IMR-90 (cell line): ENCODE measurements at regions not wholly inside any gene's neighbourhood (a gene's known extent, or its start where the extent isn't known, plus 50 kb on each side); places are given as distances from the start of the nearest gene placed in this dataset.

Experiments
- ATAC-seq: fragments of 200-7000 bp; cut with Tn5 transposase; 2 replicates; pipeline ENCODE4 v1.9.1; 2020; ENCODE audit warnings: low read depth, mild to moderate bottlenecking, moderate library complexity
- BruUV-seq: library from RNA; stranded (reverse); fragments of 400-500 nt; replicated peaks from 2 replicates; lab custom pipeline; 2021; lab: Mats Ljungman, UMichigan
- CTCF ChIA-PET: fragments of 300-600 bp; formaldehyde crosslinking; extraction: SDS; loops from one replicate; lab custom pipeline; 2021; ENCODE audit warnings: antibody characterized with exemption; lab: Yijun Ruan, JAX
- POLR2A ChIA-PET: fragments of 300-600 bp; sonication (Branson Sonifier 250); formaldehyde crosslinking; loops from one replicate; lab custom pipeline; 2022; ENCODE audit warnings: antibody characterized with exemption; ENCODE audit not compliant: unreplicated experiment; lab: Charles Lee
- DNase-seq: peaks from one replicate; pipeline ENCODE4 v3.0.0; 2013
- H2AFZ ChIP-seq: replicated peaks from 2 replicates; pipeline ENCODE3; 2013; ENCODE audit warnings: low read length, mild to moderate bottlenecking; ENCODE audit not compliant: poor library complexity
- H2AK5ac ChIP-seq: 2 replicates; pipeline ENCODE4 v1.6.1; 2013; ENCODE audit warnings: low read depth, low read length, inconsistent platforms
- H2AK9ac ChIP-seq: replicated peaks from 2 replicates; pipeline ENCODE3; 2013; ENCODE audit warnings: mild to moderate bottlenecking, low read depth, low read length, moderate library complexity; ENCODE audit not compliant: poor library complexity
- H2BK120ac ChIP-seq: 2 replicates; pipeline ENCODE4 v1.6.1; 2013; ENCODE audit warnings: low read depth, low read length, inconsistent platforms
- H2BK15ac ChIP-seq: 3 replicates; pipeline ENCODE4 v1.6.1; 2013; ENCODE audit warnings: low read depth, low read length, inconsistent platforms
- H2BK20ac ChIP-seq: 2 replicates; pipeline ENCODE4 v1.6.1; 2013; ENCODE audit warnings: low read depth, mild to moderate bottlenecking, inconsistent platforms, low read length, moderate library complexity
- H2BK5ac ChIP-seq: 2 replicates; pipeline ENCODE4 v1.6.1; 2013; ENCODE audit warnings: mild to moderate bottlenecking, low read depth, low read length, inconsistent platforms; ENCODE audit not compliant: poor library complexity, severe bottlenecking
- H3K14ac ChIP-seq: replicated peaks from 2 replicates; pipeline ENCODE4 v1.6.1; 2013; ENCODE audit warnings: low read depth, low read length, inconsistent platforms
- H3K18ac ChIP-seq: 2 replicates; pipeline ENCODE4 v1.6.1; 2013; ENCODE audit warnings: low read depth, low read length, control low read depth
- H3K23ac ChIP-seq: 2 replicates; pipeline ENCODE4 v1.6.1; 2013; ENCODE audit warnings: low read depth, low read length, inconsistent platforms
- H3K27ac ChIP-seq: 2 replicates; pipeline ENCODE4 v1.5.1; 2013; ENCODE audit warnings: mild to moderate bottlenecking, control low read depth, low read length; ENCODE audit not compliant: insufficient read depth
- H3K27me3 ChIP-seq: 2 replicates; pipeline ENCODE4 v1.6.1; 2013; ENCODE audit warnings: low read length; ENCODE audit not compliant: control insufficient read depth, insufficient read depth
- H3K36me3 ChIP-seq: 2 replicates; pipeline ENCODE4 v1.6.1; 2013; ENCODE audit warnings: low read length, mixed read lengths; ENCODE audit not compliant: control insufficient read depth, insufficient read depth
- H3K4ac ChIP-seq: 2 replicates; pipeline ENCODE4 v1.6.1; 2013; ENCODE audit warnings: low read depth, low read length, inconsistent platforms
- H3K4me1 ChIP-seq: 2 replicates; pipeline ENCODE4 v1.6.1; 2013; ENCODE audit warnings: low read length, mixed read lengths; ENCODE audit not compliant: control insufficient read depth, insufficient read depth
- H3K4me2 ChIP-seq: 2 replicates; pipeline ENCODE4 v1.6.1; 2013; ENCODE audit warnings: low read depth, mild to moderate bottlenecking, control low read depth, low read length, moderate library complexity
- H3K4me3 ChIP-seq: 2 replicates; pipeline ENCODE4 v1.5.1; 2013; ENCODE audit warnings: low read depth, mild to moderate bottlenecking, control low read depth, low read length, moderate library complexity; ENCODE audit not compliant: insufficient read depth
- H3K56ac ChIP-seq: 2 replicates; pipeline ENCODE4 v1.6.1; 2013; ENCODE audit warnings: low read length, inconsistent platforms; ENCODE audit not compliant: insufficient read depth; ENCODE audit errors: extremely low read depth
- H3K79me1 ChIP-seq, 2 experiments: 2 replicates each; pipeline ENCODE4 v1.6.1; 2013; ENCODE audit warnings: low read length in 2 of 2, inconsistent platforms in 1 of 2, low read depth in 1 of 2
- H3K9ac ChIP-seq: 2 replicates; pipeline ENCODE4 v1.6.1; 2013; ENCODE audit warnings: low read depth, low read length, control low read depth
- H3K9me1 ChIP-seq: 2 replicates; pipeline ENCODE4 v1.6.1; 2013; ENCODE audit warnings: low read length, inconsistent platforms; ENCODE audit not compliant: insufficient read depth
- H3K9me3 ChIP-seq: 2 replicates; pipeline ENCODE4 v1.6.1; 2013; ENCODE audit warnings: low read length; ENCODE audit not compliant: control insufficient read depth, insufficient read depth
- H4K20me1 ChIP-seq: 2 replicates; pipeline ENCODE4 v1.6.1; 2013; ENCODE audit warnings: low read length, inconsistent platforms; ENCODE audit not compliant: insufficient read depth
- H4K5ac ChIP-seq: 2 replicates; pipeline ENCODE4 v1.6.1; 2013; ENCODE audit warnings: mild to moderate bottlenecking, low read depth, low read length, control low read depth
- H4K8ac ChIP-seq, 2 experiments: 2 replicates each; pipeline ENCODE4 v1.6.1; 2013; ENCODE audit warnings: low read depth in 2 of 2, low read length in 2 of 2, control low read depth in 1 of 2, inconsistent platforms in 1 of 2
- H4K91ac ChIP-seq: 2 replicates; pipeline ENCODE4 v1.6.1; 2013; ENCODE audit warnings: low read depth, low read length, inconsistent platforms; ENCODE audit not compliant: insufficient read depth
- CTCF ChIP-seq: conservative IDR thresholded peaks from 2 replicates; pipeline ENCODE4 v1.5.1; 2012; ENCODE audit warnings: mild to moderate bottlenecking, low read depth, low read length, improper control_type of control experiment
- FOS ChIP-seq: fragments of 150-350 bp; IDR thresholded peaks from 2 replicates; pipeline ENCODE4 v1.6.1; 2016; ENCODE audit warnings: low read depth, low read length
- NFE2L2 ChIP-seq: fragments of 150-350 bp; IDR thresholded peaks from 2 replicates; pipeline ENCODE4 v1.6.1; 2016; ENCODE audit warnings: low read depth, mild to moderate bottlenecking, low read length
- POLR2A ChIP-seq: IDR thresholded peaks from 2 replicates; pipeline ENCODE4 v1.6.1; 2012; ENCODE audit warnings: mild to moderate bottlenecking, low read depth, low read length
- RCOR1 ChIP-seq: IDR thresholded peaks from 2 replicates; pipeline ENCODE4 v1.6.1; 2012; ENCODE audit warnings: mild to moderate bottlenecking, low read length, improper control_type of control experiment; ENCODE audit not compliant: insufficient replicate concordance
- RFX5 ChIP-seq: IDR thresholded peaks from 2 replicates; pipeline ENCODE4 v1.8.0; 2012; ENCODE audit warnings: low read depth, mild to moderate bottlenecking, low read length, moderate library complexity
- SMC3 ChIP-seq: fragments of 150-350 bp; IDR thresholded peaks from 2 replicates; pipeline ENCODE4 v1.6.1; 2016; ENCODE audit warnings: low read depth, mild to moderate bottlenecking, antibody characterized with exemption, low read length, moderate library complexity
- USF2 ChIP-seq: fragments of 150-350 bp; IDR thresholded peaks from 2 replicates; pipeline ENCODE4 v1.6.1; 2017; ENCODE audit warnings: mild to moderate bottlenecking, antibody characterized with exemption, low read length, low read depth
- WGBS, 2 experiments: methylation state at CpG; one replicate each; pipeline versions ENCODE4 v1.1.5 to v1.1.7; 2013; ENCODE audit warnings: missing lambda C conversion rate in 2 of 2; ENCODE audit not compliant: insufficient read length in 1 of 2; ENCODE audit errors: extremely low coverage in 2 of 2; 5-methylcytosine and 5-hydroxymethylcytosine counted together
- dilution Hi-C: fragments of 300-500 bp; cut with HindIII; formaldehyde crosslinking; loops from one replicate; pipeline ENCODE4 v1.14.3; 2018; ENCODE audit warnings: low sequenced_read_pairs; ENCODE audit not compliant: unreplicated experiment
- in situ Hi-C: fragments of 300-500 bp; cut with MboI; formaldehyde crosslinking; loops from 3 replicates; pipeline ENCODE4 v1.14.3; 2019; ENCODE audit warnings: low sequenced_read_pairs, inconsistent platforms, mixed read lengths
- intact Hi-C: fragments of 100-400 bp; cut with micrococcal nuclease; formaldehyde crosslinking; loops from 2 replicates; pipeline ENCODE4 v1.10.0; 2022

GRCh38 chr2:9103663-9104277 is 100.3 kb upstream of the MBOAT2 start:
- Histone ChIP-seq H3K9me1 (peaks cover 7% of the 10 kb centered on the region), H3K79me1 (no peaks in the 10 kb centered on the region), H4K8ac (no peak overlapping the region), H3K4me3 (no peak overlapping the region), H4K20me1 (no peaks in the 10 kb centered on the region), H3K9me3 (no peaks in the 10 kb centered on the region), H4K91ac (no peak overlapping the region), H2BK5ac (no peak overlapping the region), H2AFZ (no peak overlapping the region), H2AK5ac (no peak overlapping the region), H2AK9ac (no peak overlapping the region), H3K14ac (no peak overlapping the region), H3K27me3 (no peaks in the 10 kb centered on the region), H4K5ac (no peak overlapping the region), H3K18ac (no peak overlapping the region), H2BK15ac (no peak overlapping the region), H3K27ac (no peak overlapping the region), H3K4me2 (no peak overlapping the region), H3K4ac (no peak overlapping the region), H2BK120ac (no peak overlapping the region), H2BK20ac (no peak overlapping the region), H3K36me3 (no peaks in the 10 kb centered on the region), H3K4me1 (peaks cover 15% of the 10 kb centered on the region), H3K9ac (no peak overlapping the region), H3K56ac (no peak overlapping the region), H3K23ac (no peak overlapping the region)
- ATAC-seq (no peak), DNase-seq (no peak)
- WGBS, 2 experiments: 100% methylated on average over 2 of the region's 14 CpGs; no CpG with 5 or more reads in 1 of the 2 experiments
- intact Hi-C loops (no loop called here), in situ Hi-C loops (no loop called here), dilution Hi-C loops (no loop called here)
- no peak for TF ChIP-seq USF2
- TF ChIP-seq NFE2L2: no peak
- TF ChIP-seq FOS: no peak
- TF ChIP-seq RFX5: no peak
- TF ChIP-seq POLR2A: no peak
- no peak for TF ChIP-seq RCOR1
- TF ChIP-seq SMC3: no peak
- TF ChIP-seq CTCF: no peak
- no TSS peak for BruUV-seq
- POLR2A ChIA-PET: no interaction called here
- CTCF ChIA-PET: no interaction called here
